ENCODE measurements at regions not wholly inside any gene's neighbourhood (a gene's known extent, or its start where the extent isn't known, plus 50 kb on each side); places are given as distances from the start of the nearest gene placed in this dataset.

DNA sequence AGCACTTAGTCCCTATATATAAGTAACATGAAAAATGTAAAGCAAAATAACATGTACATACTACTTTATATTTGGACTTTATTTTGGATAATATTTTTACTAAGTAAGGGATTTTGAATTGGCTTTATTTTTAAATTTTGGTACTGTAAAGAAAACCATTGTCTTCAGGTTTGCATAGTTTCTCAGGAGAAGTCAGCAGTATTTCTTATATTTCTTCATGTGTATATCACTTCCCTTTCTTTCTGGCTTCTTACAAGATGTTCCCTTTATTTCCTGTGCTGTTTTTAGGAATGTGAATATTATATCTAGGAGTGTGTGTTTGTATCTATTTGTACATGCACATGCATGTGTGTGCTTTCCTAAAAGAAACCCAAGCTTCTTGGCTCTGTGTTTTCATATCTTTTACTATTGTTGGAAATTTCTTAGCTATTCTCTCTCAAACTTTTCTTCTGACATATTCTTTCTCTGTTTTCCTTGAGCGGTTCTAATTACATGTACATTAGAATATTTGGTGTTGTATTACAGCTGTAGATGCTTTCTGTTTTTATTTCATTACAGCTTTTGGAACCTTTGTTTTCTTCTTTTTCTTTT lies 1549.7 kb upstream of the ACVR2A start:
- Histone ChIP-seq H3K36me3 (ENCODE audit: control insufficient read depth in 1 of 2, insufficient read depth in 2 of 2, low read depth in 1 of 2, low read length in 2 of 2) (no peaks in the 10 kb centered on the region), H3K23ac (ENCODE audit: low read length in 2 of 2) (no peak overlapping the region), H4K91ac (ENCODE audit: low read length) (no peak overlapping the region), H2BK5ac (ENCODE audit: low read depth, low read length, poor library complexity, severe bottlenecking) (no peak overlapping the region), H3K27me3 (ENCODE audit: control insufficient read depth in 1 of 2, insufficient read depth in 1 of 2, low read length in 2 of 2) (no peaks in the 10 kb centered on the region), H3K9ac (ENCODE audit: low read length) (no peak overlapping the region), H3K4me3 (ENCODE audit: insufficient read depth in 1 of 2, low read depth in 1 of 2, low read length in 2 of 2) (no peak overlapping the region), H2BK12ac (ENCODE audit: low read length in 2 of 2) (no peak overlapping the region), H3K9me3 (ENCODE audit: control insufficient read depth, low read length) (peaks cover 41% of the 10 kb centered on the region), H3K27ac (ENCODE audit: low read length, poor library complexity, severe bottlenecking) (no peak overlapping the region), H2AFZ (ENCODE audit: low read depth, low read length) (no peak overlapping the region), H2BK120ac (ENCODE audit: low read depth, low read length) (no peak overlapping the region), H3K4me1 (ENCODE audit: control insufficient read depth, insufficient read depth, low read depth, low read length) (no peaks in the 10 kb centered on the region), H2BK15ac (ENCODE audit: low read depth, poor library complexity, severe bottlenecking) (no peak overlapping the region), H4K8ac (ENCODE audit: low read length) (no peak overlapping the region), H3K18ac (ENCODE audit: low read depth in 1 of 2, low read length in 2 of 2) (no peak overlapping the region), H3K14ac (ENCODE audit: low read length in 2 of 2) (no peak overlapping the region), H3K4me2 (ENCODE audit: low read length, poor library complexity, severe bottlenecking) (no peak overlapping the region), H3K79me1 (replicated peaks; ENCODE audit: low read length, poor library complexity, severe bottlenecking) (no peaks in the 10 kb centered on the region), H3K4ac (ENCODE audit: low read depth in 1 of 2, low read length in 2 of 2) (no peak overlapping the region), H2AK5ac (ENCODE audit: low read length, severe bottlenecking) (no peak overlapping the region)
- DNase-seq: peak; percentile 27
- WGBS: no CpG with 5 or more reads among the region's 1 CpG

DNA sequence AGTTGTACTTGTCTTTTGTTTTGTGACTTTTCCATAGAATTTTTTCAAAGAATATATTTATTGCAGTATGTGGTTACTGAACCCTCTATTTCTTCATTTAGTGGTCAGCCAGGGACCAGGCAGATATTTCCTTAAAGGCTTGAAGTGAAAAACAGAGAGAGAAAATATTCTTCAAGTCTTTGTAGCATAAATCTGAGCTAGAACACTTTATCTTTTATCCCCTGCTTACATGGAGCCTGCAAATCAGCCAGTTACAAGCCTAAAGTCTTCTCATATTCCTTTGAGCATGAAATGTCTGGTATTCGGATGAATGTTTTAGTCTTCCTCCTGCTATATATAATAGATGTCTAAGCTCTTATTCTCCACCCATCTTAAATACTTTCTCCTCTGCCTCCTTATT lies 1557.5 kb upstream of the ACVR2A start:
- H3K9me3 ChIP-seq (ENCODE audit: control insufficient read depth, low read length): peaks cover 12% of the 10 kb centered on the region
- no peaks in the 10 kb centered on the region for H3K79me1 ChIP-seq (replicated peaks; ENCODE audit: low read length, poor library complexity, severe bottlenecking)
- H3K18ac ChIP-seq (ENCODE audit: low read depth in 1 of 2, low read length in 2 of 2): no peak overlapping the region
- no peak overlapping the region for H3K9ac ChIP-seq (ENCODE audit: low read length)
- H3K27ac ChIP-seq (ENCODE audit: low read length, poor library complexity, severe bottlenecking): no peak overlapping the region
- no peak overlapping the region for H4K8ac ChIP-seq (ENCODE audit: low read length)
- no peak overlapping the region for H4K91ac ChIP-seq (ENCODE audit: low read length)
- no peak overlapping the region for H3K4me2 ChIP-seq (ENCODE audit: low read length, poor library complexity, severe bottlenecking)
- no peak overlapping the region for H2BK5ac ChIP-seq (ENCODE audit: low read depth, low read length, poor library complexity, severe bottlenecking)
- no CpG with 5 or more reads among the region's 1 CpG for WGBS
- H2AFZ ChIP-seq (ENCODE audit: low read depth, low read length): no peak overlapping the region
- no peaks in the 10 kb centered on the region for H3K4me1 ChIP-seq (ENCODE audit: control insufficient read depth, insufficient read depth, low read depth, low read length)
- H3K23ac ChIP-seq (ENCODE audit: low read length in 2 of 2): no peak overlapping the region
- H3K4ac ChIP-seq (ENCODE audit: low read depth in 1 of 2, low read length in 2 of 2): no peak overlapping the region
- no peak overlapping the region for H3K14ac ChIP-seq (ENCODE audit: low read length in 2 of 2)
- H2BK12ac ChIP-seq (ENCODE audit: low read length in 2 of 2): no peak overlapping the region
- no peak overlapping the region for H2BK120ac ChIP-seq (ENCODE audit: low read depth, low read length)
- no peak overlapping the region for H2AK5ac ChIP-seq (ENCODE audit: low read length, severe bottlenecking)
- H2BK15ac ChIP-seq (ENCODE audit: low read depth, poor library complexity, severe bottlenecking): no peak overlapping the region
- H3K27me3 ChIP-seq (ENCODE audit: control insufficient read depth in 1 of 2, insufficient read depth in 1 of 2, low read length in 2 of 2): no peaks in the 10 kb centered on the region
- no peaks in the 10 kb centered on the region for H3K36me3 ChIP-seq (ENCODE audit: control insufficient read depth in 1 of 2, insufficient read depth in 2 of 2, low read depth in 1 of 2, low read length in 2 of 2)
- DNase-seq: peak; percentile 2
- no peak overlapping the region for H3K4me3 ChIP-seq (ENCODE audit: insufficient read depth in 1 of 2, low read depth in 1 of 2, low read length in 2 of 2)

DNA sequence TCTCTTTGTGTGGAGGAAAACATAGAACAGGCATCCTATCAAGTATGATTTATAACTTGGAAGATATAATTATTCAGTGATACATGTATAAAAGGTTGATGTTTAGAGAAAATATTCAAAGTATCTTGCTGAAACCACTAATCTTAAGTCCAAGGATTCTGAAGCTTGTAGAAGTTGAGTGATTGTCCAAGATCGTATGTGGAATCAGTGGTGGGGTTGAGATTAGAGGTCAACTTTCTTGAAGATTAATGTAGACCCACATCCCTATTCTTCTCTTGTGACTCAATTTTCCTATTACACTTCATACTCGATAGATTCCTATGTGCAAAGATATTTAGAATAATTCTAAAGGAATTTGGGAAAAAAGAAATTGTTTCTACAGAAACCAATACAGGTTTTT lies 1565.9 kb upstream of the ACVR2A start:
- Histone ChIP-seq H4K91ac (ENCODE audit: low read length) (no peak overlapping the region), H2BK5ac (ENCODE audit: low read depth, low read length, poor library complexity, severe bottlenecking) (no peak overlapping the region), H3K9ac (ENCODE audit: low read length) (no peak overlapping the region), H3K4me2 (ENCODE audit: low read length, poor library complexity, severe bottlenecking) (no peak overlapping the region), H3K27me3 (ENCODE audit: control insufficient read depth in 1 of 2, insufficient read depth in 1 of 2, low read length in 2 of 2) (no peaks in the 10 kb centered on the region), H3K27ac (ENCODE audit: low read length, poor library complexity, severe bottlenecking) (no peak overlapping the region), H3K4me1 (ENCODE audit: control insufficient read depth, insufficient read depth, low read depth, low read length) (no peaks in the 10 kb centered on the region), H3K14ac (ENCODE audit: low read length in 2 of 2) (no peak overlapping the region), H3K36me3 (ENCODE audit: control insufficient read depth in 1 of 2, insufficient read depth in 2 of 2, low read depth in 1 of 2, low read length in 2 of 2) (no peaks in the 10 kb centered on the region), H3K4me3 (ENCODE audit: insufficient read depth in 1 of 2, low read depth in 1 of 2, low read length in 2 of 2) (no peak overlapping the region), H4K8ac (ENCODE audit: low read length) (no peak overlapping the region), H2AK5ac (ENCODE audit: low read length, severe bottlenecking) (no peak overlapping the region), H2BK120ac (ENCODE audit: low read depth, low read length) (no peak overlapping the region), H2BK15ac (ENCODE audit: low read depth, poor library complexity, severe bottlenecking) (no peak overlapping the region), H3K4ac (ENCODE audit: low read depth in 1 of 2, low read length in 2 of 2) (no peak overlapping the region), H2AFZ (ENCODE audit: low read depth, low read length) (no peak overlapping the region), H3K23ac (ENCODE audit: low read length in 2 of 2) (no peak overlapping the region), H3K9me3 (ENCODE audit: control insufficient read depth, low read length) (no peaks in the 10 kb centered on the region), H3K79me1 (replicated peaks; ENCODE audit: low read length, poor library complexity, severe bottlenecking) (no peaks in the 10 kb centered on the region), H3K18ac (ENCODE audit: low read depth in 1 of 2, low read length in 2 of 2) (no peak overlapping the region), H2BK12ac (ENCODE audit: low read length in 2 of 2) (no peak overlapping the region)
- no peak for DNase-seq
- WGBS: no CpG with 5 or more reads among the region's 2 CpGs

- no peak overlapping the region for H2AK5ac ChIP-seq (ENCODE audit: low read length, severe bottlenecking)
- no peak overlapping the region for H2BK5ac ChIP-seq (ENCODE audit: low read depth, low read length, poor library complexity, severe bottlenecking)
- H3K9ac ChIP-seq (ENCODE audit: low read length): no peak overlapping the region
- no peaks in the 10 kb centered on the region for H3K36me3 ChIP-seq (ENCODE audit: control insufficient read depth in 1 of 2, insufficient read depth in 2 of 2, low read depth in 1 of 2, low read length in 2 of 2)
- no peak overlapping the region for H2BK12ac ChIP-seq (ENCODE audit: low read length in 2 of 2)
- H4K91ac ChIP-seq (ENCODE audit: low read length): no peak overlapping the region
- H3K79me1 ChIP-seq (replicated peaks; ENCODE audit: low read length, poor library complexity, severe bottlenecking): no peaks in the 10 kb centered on the region
- DNase-seq: no peak
- H2AFZ ChIP-seq (ENCODE audit: low read depth, low read length): no peak overlapping the region
- H2BK15ac ChIP-seq (ENCODE audit: low read depth, poor library complexity, severe bottlenecking): no peak overlapping the region
- no peak overlapping the region for H3K18ac ChIP-seq (ENCODE audit: low read depth in 1 of 2, low read length in 2 of 2)
- no peak overlapping the region for H3K23ac ChIP-seq (ENCODE audit: low read length in 2 of 2)
- H4K8ac ChIP-seq (ENCODE audit: low read length): no peak overlapping the region
- H3K27ac ChIP-seq (ENCODE audit: low read length, poor library complexity, severe bottlenecking): no peak overlapping the region
- H3K14ac ChIP-seq (ENCODE audit: low read length in 2 of 2): no peak overlapping the region
- no peak overlapping the region for H3K4me2 ChIP-seq (ENCODE audit: low read length, poor library complexity, severe bottlenecking)
- no peaks in the 10 kb centered on the region for H3K4me1 ChIP-seq (ENCODE audit: control insufficient read depth, insufficient read depth, low read depth, low read length)
- no peak overlapping the region for H2BK120ac ChIP-seq (ENCODE audit: low read depth, low read length)
- no peaks in the 10 kb centered on the region for H3K9me3 ChIP-seq (ENCODE audit: control insufficient read depth, low read length)
- H3K4me3 ChIP-seq (ENCODE audit: insufficient read depth in 1 of 2, low read depth in 1 of 2, low read length in 2 of 2): no peak overlapping the region
- H3K4ac ChIP-seq (ENCODE audit: low read depth in 1 of 2, low read length in 2 of 2): no peak overlapping the region
- no peaks in the 10 kb centered on the region for H3K27me3 ChIP-seq (ENCODE audit: control insufficient read depth in 1 of 2, insufficient read depth in 1 of 2, low read length in 2 of 2)
These were observed 1573.5 kb upstream of the ACVR2A start for GRCh38 chr2:146271131-146271831.
